Daoy (cell line): ENCODE measurements at regions not wholly inside any gene's neighbourhood (a gene's known extent, or its start where the extent isn't known, plus 50 kb on each side); places are given as distances from the start of the nearest gene placed in this dataset.
"Not testable (repeated sequence)": the region's sequence is repeated elsewhere in the genome, so short reads cannot be mapped to it uniquely, and the experiment has no call there.

Experiments used
- DNase-seq: peaks from one replicate; pipeline ENCODE4 v3.0.0-alpha.2; 2015; ENCODE audit warnings: low read depth

DNA sequence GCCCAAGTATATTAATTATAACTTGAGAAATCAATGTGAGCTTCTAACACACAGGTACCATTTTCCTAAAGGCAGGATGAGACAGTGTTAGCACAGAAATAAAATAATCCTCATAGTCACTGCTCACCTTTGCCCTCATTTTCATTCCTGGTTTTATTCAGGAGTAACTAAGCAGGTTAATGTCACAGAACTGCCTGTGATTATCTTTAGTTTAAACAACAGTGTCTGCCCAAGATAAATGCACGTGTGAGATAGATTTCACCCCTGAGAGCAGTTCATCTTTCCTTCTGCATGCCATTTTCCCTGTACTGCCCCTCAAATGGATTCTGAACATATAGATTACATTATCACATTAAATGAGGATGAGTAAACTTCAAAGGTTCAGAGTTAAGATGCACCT lies 250.7 kb downstream of the RMST start:
- no peak for DNase-seq

DNA sequence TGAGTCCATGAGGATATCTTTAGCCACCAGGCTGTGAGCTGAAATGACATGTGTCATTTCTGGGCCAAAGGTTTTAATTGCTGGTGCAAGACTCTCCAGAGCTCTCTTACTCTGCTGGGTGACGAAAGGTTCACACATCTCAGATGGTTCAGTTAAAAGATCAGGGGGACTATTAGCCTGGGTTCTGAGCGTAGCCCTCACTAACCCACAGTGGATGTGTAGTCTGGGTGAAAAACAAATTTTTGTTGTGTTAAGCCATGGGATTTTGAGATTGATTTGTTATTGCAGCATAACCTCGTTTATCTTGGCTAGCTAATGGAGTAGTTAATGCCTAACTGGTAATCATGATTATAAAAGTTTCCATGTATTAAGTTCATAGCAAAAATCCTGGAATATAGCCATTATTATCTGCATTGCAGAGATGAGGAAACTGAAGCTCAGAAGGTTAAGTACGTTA lies 251.5 kb downstream of the RMST start:
- DNase-seq: no peak

DNA sequence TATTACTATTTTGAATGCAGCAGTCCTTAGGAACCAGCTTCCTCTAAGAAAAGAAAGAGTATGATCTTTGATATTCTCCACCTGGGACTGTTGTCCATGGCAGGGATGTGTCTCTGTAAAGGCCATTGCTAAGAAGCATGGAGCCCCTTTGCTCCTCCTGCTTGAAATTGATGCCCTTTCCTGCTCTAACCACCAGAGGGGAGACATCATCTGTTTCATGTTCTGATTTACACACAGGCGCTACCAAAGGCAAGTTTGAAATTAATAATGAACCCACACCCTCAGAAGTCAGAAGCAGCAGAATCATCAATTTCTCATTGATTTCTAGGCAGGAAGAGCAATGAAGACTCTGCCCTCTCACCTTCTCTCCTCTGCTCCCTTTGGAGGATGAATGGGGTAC lies 253.8 kb downstream of the RMST start:
- DNase-seq: peak; percentile 4

DNA sequence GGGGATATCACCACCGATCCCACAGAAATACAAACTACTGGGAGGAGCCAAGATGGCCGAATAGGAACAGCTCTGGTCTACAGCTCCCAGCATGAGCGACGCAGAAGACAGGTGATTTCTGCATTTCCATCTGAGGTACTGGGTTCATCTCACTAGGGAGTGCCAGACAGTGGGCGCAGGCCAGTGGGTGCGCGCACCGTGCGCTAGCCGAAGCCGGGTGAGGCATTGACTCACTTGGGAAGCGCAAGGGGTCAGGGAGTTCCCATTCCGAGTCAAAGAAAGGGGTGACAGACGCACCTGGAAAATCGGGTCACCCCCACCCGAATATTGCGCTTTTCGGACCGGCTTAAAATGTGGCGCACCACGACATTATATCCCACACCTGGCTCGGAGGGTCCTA lies 261.2 kb downstream of the RMST start:
- not testable (repeated sequence) for DNase-seq

- DNase-seq: peak; percentile 7
Observed at GRCh38 chr12:97745406-97746101, 282.9 kb downstream of the RMST start.

- no peak for DNase-seq
Observed at GRCh38 chr12:97748298-97748697, 285.7 kb downstream of the RMST start.

DNA sequence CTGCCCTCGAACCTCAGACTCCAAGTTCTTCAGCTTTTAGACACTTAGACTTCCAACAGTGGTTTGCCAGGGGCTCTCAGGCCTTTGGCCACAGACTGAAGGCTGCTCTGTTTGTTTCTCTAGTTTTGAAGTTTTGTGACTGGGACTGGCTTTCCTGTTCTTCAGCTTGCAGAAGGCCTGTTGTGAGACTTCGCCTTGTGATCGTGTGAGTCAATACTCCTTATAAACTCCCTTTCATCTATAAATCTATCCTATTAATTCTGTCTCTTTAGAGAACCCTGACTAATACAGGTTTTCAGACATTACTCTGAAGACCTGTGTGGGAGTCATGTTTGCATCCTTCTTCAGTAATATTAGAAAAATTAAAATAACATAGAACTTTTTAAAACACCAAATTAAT lies 289.1 kb downstream of the RMST start:
- DNase-seq: no peak

GRCh38 chr12:97752129-97752528 lies 289.5 kb downstream of the RMST start:
- DNase-seq: peak; percentile 31

GRCh38 chr12:97753332-97753731 lies 290.7 kb downstream of the RMST start:
- DNase-seq: no peak

- DNase-seq: no peak
Observed at GRCh38 chr12:97754306-97754705, 291.7 kb downstream of the RMST start.

DNA sequence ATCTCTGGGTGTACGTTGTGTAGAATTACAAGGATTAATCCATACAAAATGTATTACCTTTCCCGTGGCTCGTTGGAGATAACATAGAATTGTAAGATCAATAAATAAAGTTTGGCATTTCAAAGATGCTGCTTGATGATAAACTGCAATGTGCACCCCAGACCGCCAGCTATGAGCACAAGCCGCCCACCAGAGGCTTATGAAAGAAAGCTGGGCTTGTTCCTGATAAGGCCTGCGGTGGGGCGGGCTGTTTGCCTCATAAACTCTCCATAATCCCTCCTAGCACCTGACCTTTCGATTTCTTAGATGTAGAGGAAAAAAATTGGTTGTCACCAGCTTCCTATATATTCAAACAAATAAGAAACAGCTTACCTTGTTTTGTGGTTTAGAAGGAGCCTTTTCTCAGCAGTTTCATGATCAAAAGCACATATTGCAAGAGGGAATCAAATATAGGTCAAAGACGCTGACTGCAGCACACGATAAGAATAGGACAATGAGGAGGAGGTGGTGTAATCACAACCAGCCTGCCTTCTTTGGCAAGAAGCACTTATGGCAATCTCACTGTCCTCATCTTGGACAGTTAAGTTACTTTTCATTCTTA lies 293.6 kb downstream of the RMST start:
- no peak for DNase-seq

GRCh38 chr12:97756741-97757140 lies 294.1 kb downstream of the RMST start:
- no peak for DNase-seq

DNA sequence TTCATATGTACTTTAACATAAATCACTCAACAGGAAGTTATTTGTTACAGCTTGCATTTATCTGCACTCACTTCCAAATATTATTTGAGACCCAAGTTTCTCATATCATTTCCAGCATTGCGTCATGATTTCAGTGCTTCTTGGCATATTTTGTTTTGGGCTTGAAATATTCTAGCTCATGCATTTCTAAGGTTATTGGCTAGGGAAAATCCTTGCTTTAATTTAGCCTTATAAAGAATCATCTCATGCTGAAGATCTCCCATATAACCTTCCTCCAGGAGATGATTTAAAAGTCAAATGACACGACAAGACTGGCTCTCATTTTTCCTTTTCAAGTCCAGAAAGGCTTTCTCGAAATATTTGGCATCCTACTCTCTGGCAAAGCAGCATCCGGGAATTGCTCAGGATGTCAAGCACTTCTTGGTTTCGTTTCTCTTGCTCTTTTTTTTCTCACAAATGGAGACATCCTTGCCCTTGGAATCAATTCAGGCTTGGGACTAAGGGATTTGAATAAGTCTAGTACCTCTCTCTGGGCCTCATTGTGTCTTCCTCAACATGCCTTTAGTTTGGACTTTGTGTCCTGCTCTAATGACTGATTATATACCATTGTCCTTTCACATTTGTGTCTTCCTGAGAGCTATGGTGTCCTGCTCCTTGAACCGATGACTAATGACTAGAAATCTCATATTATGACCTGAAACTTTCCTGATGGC lies 295.0 kb downstream of the RMST start:
- DNase-seq: no peak

GRCh38 chr12:97758194-97758501 lies 295.5 kb downstream of the RMST start:
- no peak for DNase-seq

GRCh38 chr12:97758586-97758985 lies 296.0 kb downstream of the RMST start:
- no peak for DNase-seq

GRCh38 chr12:97760601-97761000 lies 298.0 kb downstream of the RMST start:
- no peak for DNase-seq

- DNase-seq: no peak
Observed at GRCh38 chr12:97763113-97763512, 300.5 kb downstream of the RMST start.

DNA sequence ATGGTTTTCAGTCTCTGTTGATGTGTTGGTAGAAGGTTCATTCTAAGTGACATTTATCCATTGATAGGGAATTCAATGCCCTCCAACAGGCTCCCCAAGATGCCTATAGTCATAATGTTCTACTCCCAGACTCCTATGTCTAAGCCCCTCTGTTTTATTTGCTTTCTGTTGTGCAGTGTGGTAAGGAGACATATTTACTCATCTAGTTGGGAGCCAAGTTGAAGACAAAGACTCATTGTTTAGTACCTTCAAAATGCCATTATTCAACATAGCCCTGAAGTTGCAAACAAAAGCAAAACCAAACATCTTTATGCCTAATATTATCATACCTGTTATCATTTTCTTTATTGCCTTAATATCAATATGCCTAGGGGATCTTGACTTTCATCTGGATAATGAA lies 302.1 kb downstream of the RMST start:
- no peak for DNase-seq

GRCh38 chr12:97767347-97767746 lies 304.7 kb downstream of the RMST start:
- no peak for DNase-seq

DNA sequence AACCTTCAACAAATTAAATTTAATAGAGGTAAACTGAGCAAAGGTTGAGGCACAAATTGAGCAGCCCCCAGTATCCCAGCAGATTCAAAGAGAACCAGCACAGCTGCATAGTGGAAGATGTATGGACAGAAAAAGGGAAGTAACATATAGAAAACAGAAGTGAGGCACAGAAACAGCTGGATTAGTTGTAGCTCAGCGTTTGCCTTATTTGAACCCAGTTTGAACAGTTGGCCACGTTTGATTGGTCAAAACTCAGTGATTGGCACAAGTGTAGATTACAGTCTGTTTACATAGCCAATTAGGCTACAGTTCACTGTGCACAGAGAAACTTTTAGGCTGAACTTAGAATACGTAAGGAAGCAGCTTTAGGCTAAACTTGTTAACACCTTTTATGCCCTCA lies 315.5 kb downstream of the RMST start:
- DNase-seq: no peak

DNA sequence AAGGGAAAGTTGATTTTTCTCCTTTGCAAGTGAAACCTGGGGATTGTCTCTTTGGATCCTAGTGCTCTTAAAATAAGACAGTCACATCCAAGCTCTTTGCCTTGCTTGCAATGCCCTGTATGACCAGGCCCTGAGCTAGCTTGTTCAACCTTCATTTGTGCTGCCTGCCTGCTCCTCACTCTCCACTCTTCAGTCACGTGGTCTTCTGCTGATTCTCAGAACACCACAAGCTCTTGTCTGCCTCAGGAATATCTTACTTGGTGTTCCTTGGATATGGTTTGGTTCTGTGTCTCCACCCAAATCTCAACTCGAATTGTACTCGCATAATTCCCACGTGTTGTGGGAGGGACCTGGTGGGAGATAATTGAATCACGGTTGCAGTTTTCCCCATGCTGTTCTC lies 318.7 kb downstream of the RMST start:
- DNase-seq: no peak

GRCh38 chr12:97784904-97785303 lies 322.3 kb downstream of the RMST start:
- no peak for DNase-seq

DNA sequence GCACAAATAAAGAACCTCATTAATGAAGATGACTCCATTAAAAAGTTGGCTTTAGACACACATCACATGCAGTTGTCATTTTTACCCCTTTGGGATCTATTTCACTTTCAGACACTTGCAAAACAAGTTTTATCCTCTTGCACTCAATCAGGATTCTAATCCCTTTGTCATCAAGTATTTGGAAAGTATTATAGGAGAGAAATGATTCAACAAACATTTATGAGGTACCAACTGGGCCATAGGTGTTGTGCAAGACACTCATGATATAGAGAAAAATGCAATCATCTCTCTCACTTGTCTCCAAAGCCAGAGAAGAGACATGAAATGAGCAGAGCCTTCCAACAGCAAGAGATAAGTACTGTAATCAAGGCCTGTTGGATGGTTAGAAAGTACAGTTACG lies 327.7 kb downstream of the RMST start:
- DNase-seq: no peak
